Psoas muscle (tissue), 7 donors: ENCODE measurements at regions not wholly inside any gene's neighbourhood (a gene's known extent, or its start where the extent isn't known, plus 50 kb on each side); places are given as distances from the start of the nearest gene placed in this dataset.

Experiments used
- ATAC-seq, 4 donors: fragments of 200-7000 bp; cut with Tn5 transposase; one replicate each; pipeline ENCODE4 v1.9.1; 2020; ENCODE audit warnings: moderate library complexity in 3 of 4, mild to moderate bottlenecking in 2 of 4
- DNase-seq, 2 donors: peaks; one replicate each; pipeline ENCODE4 v3.0.0-alpha.2; 2020
- H3K27ac ChIP-seq: fragments of 200-600 bp; one replicate; pipeline ENCODE4 v1.8.0; 2022
- H3K27me3 ChIP-seq, 3 donors: fragments of 200-600 bp in 1 of 3; one replicate each; pipeline versions ENCODE4 v1.6.1 to v1.8.0; 2013 to 2022; ENCODE audit warnings: low read length in 2 of 3, mild to moderate bottlenecking in 2 of 3, moderate library complexity in 1 of 3; ENCODE audit not compliant: insufficient read depth in 3 of 3
- H3K36me3 ChIP-seq, 2 donors: fragments of 200-600 bp in 1 of 2; one replicate each; pipeline versions ENCODE4 v1.6.1 to v1.8.0; 2013 to 2022; ENCODE audit warnings: low read depth in 1 of 2, mild to moderate bottlenecking in 1 of 2, moderate library complexity in 1 of 2; ENCODE audit not compliant: insufficient read depth in 1 of 2
- H3K4me1 ChIP-seq: fragments of 200-600 bp; one replicate; pipeline ENCODE4 v1.8.0; 2022
- H3K4me3 ChIP-seq: fragments of 200-600 bp; one replicate; pipeline ENCODE4 v1.8.0; 2022; ENCODE audit warnings: mild to moderate bottlenecking
- H3K9me3 ChIP-seq: fragments of 200-600 bp; one replicate; pipeline ENCODE4 v1.8.0; 2022
- WGBS, 3 donors: extraction: QIAGEN DNeasy Blood & Tissue Kit; methylation state at CpG; one replicate each; pipeline versions ENCODE4 v1.1.6 to v1.1.7; 2013; 5-methylcytosine and 5-hydroxymethylcytosine counted together
- intact Hi-C, 2 donors: fragments of 100-400 bp; cut with DNase I; formaldehyde crosslinking; loops; one replicate each; pipeline versions ENCODE4 v1.11.0 to v1.14.2; 2022
- TF ChIP-seq, protein P1 (sequence below): fragments of 200-600 bp; IDR thresholded peaks from one replicate; pipeline ENCODE4 v1.8.0; 2022; ENCODE audit warnings: antibody characterized with exemption
- donor health status: healthy with polysubstance abuse.
- donor health status: DM: no; HTN: no; CAD: no; lungs with moderate emphysema.
- donor health status: Bipolar disorder and iron deficiency.
- donor health status: healthy.
- donor health status: DM: yes; HTN: yes; CAD: no.
- donor health status: DM: no; HTN: no; CAD: no.
- donor health status: DM: yes; HTN: yes; CAD: no.

DNA sequence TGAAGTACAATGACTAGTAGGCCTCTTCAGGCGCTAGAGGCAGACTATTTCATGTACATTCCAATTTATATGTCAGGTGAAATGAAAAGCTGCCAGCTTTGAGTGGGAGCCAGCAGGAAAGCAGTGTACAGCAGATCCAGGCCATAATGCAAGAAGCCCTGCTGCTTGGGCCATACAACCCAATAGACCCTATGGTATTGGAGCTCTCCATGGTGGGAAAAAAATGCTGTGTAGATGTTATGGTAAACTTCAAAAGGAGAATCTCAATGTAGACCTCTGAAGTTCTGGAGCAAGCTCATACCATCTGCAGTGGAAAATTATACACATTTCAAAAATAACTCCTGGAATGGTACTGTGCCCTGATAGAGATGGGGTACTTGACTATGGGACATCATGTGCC lies 71.5 kb upstream of the CD82 start:
- no peaks in the 10 kb centered on the region for H3K36me3 ChIP-seq
- no peak for ATAC-seq
- no peaks in the 10 kb centered on the region for H3K4me1 ChIP-seq
- H3K9me3 ChIP-seq, result no peaks in the 10 kb centered on the region
- WGBS, 3 donors, result 95 to 100% (median 96%) methylated on average over 1 of the region's 1 CpG
- no peak overlapping the region for H3K4me3 ChIP-seq
- DNase-seq, result no peak
- intact Hi-C loops, result no loop called here
- no peaks in the 10 kb centered on the region for H3K27me3 ChIP-seq
- no peak overlapping the region for H3K27ac ChIP-seq
- TF ChIP-seq, protein P1, sequence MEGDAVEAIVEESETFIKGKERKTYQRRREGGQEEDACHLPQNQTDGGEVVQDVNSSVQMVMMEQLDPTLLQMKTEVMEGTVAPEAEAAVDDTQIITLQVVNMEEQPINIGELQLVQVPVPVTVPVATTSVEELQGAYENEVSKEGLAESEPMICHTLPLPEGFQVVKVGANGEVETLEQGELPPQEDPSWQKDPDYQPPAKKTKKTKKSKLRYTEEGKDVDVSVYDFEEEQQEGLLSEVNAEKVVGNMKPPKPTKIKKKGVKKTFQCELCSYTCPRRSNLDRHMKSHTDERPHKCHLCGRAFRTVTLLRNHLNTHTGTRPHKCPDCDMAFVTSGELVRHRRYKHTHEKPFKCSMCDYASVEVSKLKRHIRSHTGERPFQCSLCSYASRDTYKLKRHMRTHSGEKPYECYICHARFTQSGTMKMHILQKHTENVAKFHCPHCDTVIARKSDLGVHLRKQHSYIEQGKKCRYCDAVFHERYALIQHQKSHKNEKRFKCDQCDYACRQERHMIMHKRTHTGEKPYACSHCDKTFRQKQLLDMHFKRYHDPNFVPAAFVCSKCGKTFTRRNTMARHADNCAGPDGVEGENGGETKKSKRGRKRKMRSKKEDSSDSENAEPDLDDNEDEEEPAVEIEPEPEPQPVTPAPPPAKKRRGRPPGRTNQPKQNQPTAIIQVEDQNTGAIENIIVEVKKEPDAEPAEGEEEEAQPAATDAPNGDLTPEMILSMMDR, result no peak

- ATAC-seq, result no peak
- 78 to 88% (median 86%) methylated on average over 2 of the region's 2 CpGs for WGBS, 3 donors
- H3K36me3 ChIP-seq, result no peaks in the 10 kb centered on the region
- H3K4me3 ChIP-seq, result no peak overlapping the region
- no peaks in the 10 kb centered on the region for H3K27me3 ChIP-seq
- TF ChIP-seq, protein P1, result no peak
- intact Hi-C loops, result no loop called here
- H3K27ac ChIP-seq, result no peak overlapping the region
- DNase-seq, result no peak
- no peaks in the 10 kb centered on the region for H3K9me3 ChIP-seq
- no peaks in the 10 kb centered on the region for H3K4me1 ChIP-seq
Measured at GRCh38 chr11:44494785-44495184, 70.7 kb upstream of the CD82 start.

DNA sequence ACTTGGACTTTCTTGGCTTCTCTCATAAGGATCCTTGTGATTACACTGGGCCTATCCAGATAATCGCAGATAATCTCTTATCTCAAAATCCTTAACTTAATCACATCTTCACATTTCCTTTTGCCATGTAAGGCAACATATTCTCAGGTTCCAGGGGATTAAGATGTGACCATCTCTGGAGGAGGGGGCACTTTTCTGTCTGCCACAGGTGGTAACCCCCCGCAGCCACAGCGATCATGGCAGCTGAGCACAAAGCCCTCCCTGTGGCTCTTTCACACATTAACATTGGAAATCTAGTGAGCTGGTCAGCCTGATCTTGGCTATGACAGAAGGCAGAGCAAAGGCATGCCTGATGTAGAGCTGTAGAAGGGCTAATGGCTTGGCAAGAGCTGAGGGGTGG lies 69.1 kb upstream of the CD82 start:
- TF ChIP-seq, protein P1, result no peak
- intact Hi-C loops, result no loop called here
- Histone ChIP-seq H3K4me1 (no peaks in the 10 kb centered on the region), H3K27ac (no peak overlapping the region), H3K36me3 (no peaks in the 10 kb centered on the region), H3K4me3 (no peak overlapping the region), H3K27me3 (no peaks in the 10 kb centered on the region), H3K9me3 (no peaks in the 10 kb centered on the region)
- WGBS, 3 donors, result 81 to 89% (median 85%) methylated on average over 3 of the region's 3 CpGs
- ATAC-seq, result no peak
- no peak for DNase-seq

GRCh38 chr11:44498089-44498871 lies 67.2 kb upstream of the CD82 start:
- ATAC-seq (no peak), DNase-seq (no peak)
- WGBS, 3 donors, result 30 to 39% (median 36%) methylated on average over 4 of the region's 4 CpGs
- Histone ChIP-seq H3K9me3 (no peaks in the 10 kb centered on the region), H3K4me3 (no peak overlapping the region), H3K4me1 (no peaks in the 10 kb centered on the region), H3K36me3 (no peaks in the 10 kb centered on the region), H3K27me3 (no peaks in the 10 kb centered on the region), H3K27ac (no peak overlapping the region)
- TF ChIP-seq, protein P1, result no peak
- intact Hi-C loops, result no loop called here

GRCh38 chr11:44502506-44502905 lies 63.0 kb upstream of the CD82 start:
- WGBS, 3 donors, result 71 to 73% (median 72%) methylated on average over 6 of the region's 6 CpGs
- intact Hi-C loops, result no loop called here

More at GRCh38 chr11:44502506-44502905, 63.0 kb upstream of the CD82 start:
- H3K4me1 ChIP-seq, result no peaks in the 10 kb centered on the region
- DNase-seq (no peak), ATAC-seq (no peak)
- no peaks in the 10 kb centered on the region for H3K27me3 ChIP-seq
- peaks cover 4% of the 10 kb centered on the region for H3K9me3 ChIP-seq
- H3K27ac ChIP-seq, result no peak overlapping the region
- no peak overlapping the region for H3K4me3 ChIP-seq
- H3K36me3 ChIP-seq, result no peaks in the 10 kb centered on the region
- TF ChIP-seq, protein P1, result no peak
